G401.6 (cell line): ENCODE measurements at regions not wholly inside any gene's neighbourhood (a gene's known extent, or its start where the extent isn't known, plus 50 kb on each side); places are given as distances from the start of the nearest gene placed in this dataset.
A peak's percentile ranks its signal among the peaks of the same experiment; 100 is the strongest.
"Not testable (repeated sequence)": the region's sequence is repeated elsewhere in the genome, so short reads cannot be mapped to it uniquely, and the experiment has no call there.

Experiments
- FAIRE-seq: peaks from 2 replicates; lab custom pipeline; 2012; peaks lifted over from hg19 to GRCh38; lab: Jason Lieb, UNC

DNA sequence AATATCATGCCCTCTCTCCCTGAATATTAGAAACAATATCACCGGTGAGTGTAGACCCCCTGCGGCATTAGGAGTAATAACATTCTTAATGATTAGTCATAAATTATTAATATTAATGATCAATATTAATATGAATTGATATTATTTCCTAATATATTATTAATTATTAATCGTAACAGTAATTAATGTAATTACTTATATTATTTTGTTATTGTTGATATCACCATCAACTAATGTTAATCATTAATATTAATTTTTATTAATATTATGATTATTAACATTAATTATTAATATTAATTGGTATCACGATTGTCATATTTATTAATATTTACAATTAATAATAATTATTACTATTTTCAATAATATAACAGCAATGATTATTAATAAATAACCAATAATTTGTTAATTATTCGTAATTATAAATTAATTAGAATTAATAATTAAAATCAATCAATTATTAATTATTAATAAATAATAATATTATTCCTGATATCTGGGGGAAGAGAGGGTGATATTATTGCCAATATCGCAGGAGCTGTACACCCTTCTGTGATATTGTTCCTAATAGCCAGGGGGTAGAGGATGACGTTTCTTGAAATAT lies 528.8 kb upstream of the PCDH20 start:
- FAIRE-seq = peak; percentile 98

DNA sequence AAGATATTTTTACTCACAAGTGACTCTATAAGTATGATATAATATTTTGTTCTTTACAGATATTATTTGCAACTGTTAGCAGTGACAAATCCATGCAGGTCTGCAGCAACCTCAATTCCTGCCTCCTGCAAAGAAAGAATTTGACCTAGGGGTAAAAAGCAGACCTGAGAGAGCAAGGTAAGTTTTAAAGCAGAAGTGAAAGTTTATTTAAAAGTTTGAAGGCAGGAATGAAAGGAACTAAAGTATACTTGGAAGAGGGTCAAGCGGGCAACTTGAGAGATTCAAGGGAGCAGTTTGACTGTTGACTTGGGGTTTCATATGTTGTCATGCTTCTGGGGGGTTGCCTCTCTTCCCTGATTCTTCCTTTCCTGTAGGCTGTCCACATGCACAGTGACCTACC lies 520.1 kb upstream of the PCDH20 start:
- FAIRE-seq = no peak

- FAIRE-seq = no peak
Observed at GRCh38 chr13:61927648-61928047, 512.0 kb upstream of the PCDH20 start.

- no peak for FAIRE-seq
Observed at GRCh38 chr13:61918841-61919240, 503.2 kb upstream of the PCDH20 start.

DNA sequence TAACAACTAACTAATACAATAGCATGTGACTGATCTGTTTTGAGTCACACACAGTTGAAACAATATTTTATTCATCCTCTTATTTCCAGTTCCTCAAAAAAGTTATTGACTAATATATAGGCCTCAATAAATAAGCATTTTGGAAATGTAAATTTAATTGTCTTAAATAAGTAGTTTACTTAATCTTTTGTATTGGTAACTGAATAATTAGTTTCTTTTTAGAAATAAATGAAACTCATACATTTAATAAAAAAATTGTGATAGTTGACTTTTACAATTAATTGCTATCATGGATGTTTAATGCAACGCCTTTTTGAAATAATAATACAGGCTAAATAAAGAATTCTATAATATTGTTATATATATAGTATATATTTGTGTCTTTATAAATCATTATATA lies 500.8 kb upstream of the PCDH20 start:
- FAIRE-seq = peak; percentile 39

DNA sequence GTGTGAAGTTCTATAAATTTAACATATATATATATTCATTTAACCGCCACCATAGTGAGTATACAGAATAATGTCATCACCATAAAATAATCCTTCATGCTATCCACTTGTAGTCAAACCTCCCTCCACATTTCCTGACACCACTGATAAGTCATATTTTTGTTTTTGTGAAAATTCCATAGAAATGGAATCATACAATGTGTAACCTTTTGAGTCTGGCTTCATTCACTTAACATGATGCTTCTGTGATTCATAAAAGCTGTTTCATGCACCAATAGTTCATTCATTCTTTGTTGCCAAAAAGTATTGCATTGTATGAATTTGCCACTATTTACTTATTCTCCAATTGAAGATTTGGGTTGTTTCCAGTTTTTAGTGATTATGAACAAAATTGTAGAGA lies 497.5 kb upstream of the PCDH20 start:
- no peak for FAIRE-seq

- FAIRE-seq = no peak
Observed at GRCh38 chr13:61908906-61909615, 493.4 kb upstream of the PCDH20 start.

- peak; percentile 83 for FAIRE-seq
Observed at GRCh38 chr13:61905054-61905453, 489.4 kb upstream of the PCDH20 start.

DNA sequence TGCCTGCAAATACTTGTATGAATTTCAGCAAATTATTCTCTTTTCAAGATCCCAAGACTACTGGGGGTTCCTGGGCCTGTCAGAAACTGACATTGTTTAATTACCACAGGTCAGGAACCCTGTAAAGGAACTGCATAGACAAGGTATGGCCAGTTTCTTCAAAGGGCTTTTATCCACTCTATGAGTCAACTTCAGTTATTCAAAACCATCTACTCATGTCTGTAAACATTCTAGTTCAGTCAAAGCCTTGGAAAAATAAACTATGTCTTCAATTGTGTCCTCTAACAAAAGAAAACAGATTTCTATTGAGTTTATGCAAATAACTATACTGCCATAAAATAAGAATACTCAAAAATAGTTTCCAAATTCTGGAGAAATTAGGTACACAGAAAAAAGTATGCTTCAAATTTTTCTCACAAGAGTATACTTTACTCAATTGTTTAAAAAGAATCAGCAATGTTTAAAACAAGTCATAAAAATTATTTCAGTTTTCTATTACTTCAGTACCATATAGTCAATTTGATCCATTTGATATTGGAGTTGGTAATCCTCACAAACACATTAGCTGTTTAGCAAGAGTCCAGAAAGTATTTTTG lies 486.4 kb upstream of the PCDH20 start:
- FAIRE-seq = no peak

- no peak for FAIRE-seq
Observed at GRCh38 chr13:61900033-61900432, 484.4 kb upstream of the PCDH20 start.

DNA sequence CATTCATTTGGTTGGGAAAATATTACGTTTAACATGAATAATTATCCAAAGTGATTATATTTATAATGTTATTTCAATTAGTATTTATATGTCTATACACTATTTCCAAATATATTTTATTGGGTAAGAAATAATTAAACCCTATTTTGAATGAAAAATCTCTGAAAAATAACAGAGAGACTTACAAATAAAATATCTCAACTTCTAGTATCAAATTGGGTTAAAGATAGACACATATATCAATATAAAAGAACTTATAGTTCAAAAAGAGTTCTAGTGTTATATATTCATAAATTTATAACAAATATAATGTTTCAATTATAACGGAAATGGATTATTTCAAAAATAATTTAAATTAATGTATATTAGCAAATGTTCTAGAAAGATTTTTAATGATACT lies 482.6 kb upstream of the PCDH20 start:
- FAIRE-seq = no peak

GRCh38 chr13:61891401-61891800 lies 475.8 kb upstream of the PCDH20 start:
- no peak for FAIRE-seq

DNA sequence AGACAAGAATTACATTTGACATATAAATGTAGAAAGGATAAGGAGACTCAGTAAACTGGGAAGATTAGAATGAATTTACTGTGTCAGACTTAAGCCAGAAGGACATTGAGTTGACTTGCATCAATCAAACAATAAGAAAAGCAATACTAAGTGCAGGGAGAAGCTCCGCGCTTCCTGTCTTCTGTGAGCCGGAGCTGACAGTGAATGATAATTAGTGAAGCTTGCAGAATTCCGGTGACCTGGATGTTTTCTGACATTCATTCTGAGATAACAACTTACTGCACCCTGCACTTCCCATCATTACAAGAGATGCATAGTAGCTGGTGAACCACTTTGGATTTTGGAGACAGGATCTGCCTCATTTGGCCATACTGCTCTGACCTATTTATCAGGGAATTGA lies 469.2 kb upstream of the PCDH20 start:
- no peak for FAIRE-seq

DNA sequence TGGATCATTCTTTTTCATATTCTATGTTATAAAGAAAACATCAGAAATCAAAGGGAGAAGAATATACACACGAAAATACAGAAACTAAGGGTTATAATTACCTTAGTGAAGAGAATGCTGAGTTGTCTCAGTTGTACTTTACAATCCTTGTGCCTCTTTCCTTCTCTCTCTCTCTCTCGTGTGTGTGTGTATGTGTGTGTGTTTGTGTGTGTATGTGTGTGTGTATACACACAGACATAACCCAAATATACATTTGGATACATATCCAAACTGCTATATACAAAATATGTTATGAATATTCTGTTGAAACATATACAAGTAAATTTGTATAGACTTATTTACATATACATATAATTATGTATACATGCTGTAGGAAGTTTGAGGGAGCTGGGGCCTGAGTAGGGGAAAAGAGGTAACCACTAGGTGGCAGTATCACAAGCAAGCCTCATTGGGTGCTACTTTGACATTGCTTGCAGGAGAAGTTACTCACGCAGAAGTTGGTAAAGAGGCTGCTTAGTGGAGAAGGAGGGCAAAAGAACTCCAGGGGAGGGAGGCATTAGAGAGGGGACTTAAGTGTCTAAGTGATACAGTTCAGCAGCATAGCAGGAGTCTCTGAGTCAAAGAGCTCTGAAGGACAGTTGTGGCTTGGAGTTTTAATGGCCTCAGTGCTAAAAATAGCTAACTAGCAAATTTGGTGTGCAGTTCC lies 465.1 kb upstream of the PCDH20 start:
- FAIRE-seq = peak; percentile 82

GRCh38 chr13:61878565-61878964 lies 462.9 kb upstream of the PCDH20 start:
- FAIRE-seq = not testable (repeated sequence)

DNA sequence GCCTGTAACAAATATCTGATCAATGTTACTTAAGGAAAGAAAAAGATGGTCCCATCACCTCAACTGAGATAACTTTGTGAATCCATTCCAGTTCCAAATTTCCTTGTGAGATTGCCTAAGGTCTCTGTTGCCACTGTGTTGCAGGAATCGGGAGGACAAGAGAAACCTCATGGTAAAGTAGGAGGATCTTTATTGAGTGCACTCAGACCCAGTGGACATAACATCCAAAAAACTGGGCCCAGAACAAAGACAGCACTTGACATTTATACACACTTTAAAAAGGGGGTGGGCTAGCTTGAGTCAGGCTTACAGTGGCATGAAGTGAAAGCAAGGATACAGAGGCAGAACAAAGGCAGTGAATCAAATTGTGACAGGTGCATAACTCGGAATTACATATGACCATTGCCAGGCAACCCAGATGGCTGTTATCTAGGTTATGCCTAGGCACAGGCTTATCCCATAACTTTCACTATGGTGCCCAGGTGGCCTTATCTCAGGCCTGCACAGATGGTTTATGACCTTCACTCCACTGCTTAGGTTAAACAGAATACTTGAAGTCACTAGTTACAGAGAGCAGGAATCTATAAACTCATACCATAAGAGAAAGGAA lies 459.4 kb upstream of the PCDH20 start:
- no peak for FAIRE-seq

- FAIRE-seq = no peak
Observed at GRCh38 chr13:61873717-61874116, 458.1 kb upstream of the PCDH20 start.

- FAIRE-seq = no peak
Observed at GRCh38 chr13:61857198-61857597, 441.5 kb upstream of the PCDH20 start.

DNA sequence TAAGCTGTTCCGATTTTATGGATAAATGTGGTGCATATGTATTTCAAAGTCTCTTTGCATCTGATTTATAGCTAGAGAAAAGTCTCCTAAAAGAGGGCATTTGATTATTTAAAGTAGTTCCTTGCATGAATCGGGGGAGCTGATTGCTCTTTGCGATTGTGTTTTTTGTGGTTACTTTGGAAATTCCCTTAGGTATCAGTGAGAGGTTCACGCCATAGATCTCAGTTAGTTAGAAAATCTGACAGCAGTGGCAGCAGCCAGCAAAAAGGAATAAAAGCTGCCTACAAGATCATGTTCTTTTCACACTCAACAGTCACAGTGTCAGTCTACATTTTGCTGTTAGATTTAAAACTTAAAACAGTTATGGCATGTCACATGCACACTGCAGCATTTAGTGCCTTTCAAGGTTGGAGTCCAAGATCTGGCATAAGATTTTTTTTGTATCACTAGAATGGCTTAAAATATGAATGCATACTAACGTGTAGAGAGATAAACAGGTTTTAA lies 436.5 kb upstream of the PCDH20 start:
- no peak for FAIRE-seq

- FAIRE-seq = no peak
Observed at GRCh38 chr13:61850794-61851193, 435.1 kb upstream of the PCDH20 start.

DNA sequence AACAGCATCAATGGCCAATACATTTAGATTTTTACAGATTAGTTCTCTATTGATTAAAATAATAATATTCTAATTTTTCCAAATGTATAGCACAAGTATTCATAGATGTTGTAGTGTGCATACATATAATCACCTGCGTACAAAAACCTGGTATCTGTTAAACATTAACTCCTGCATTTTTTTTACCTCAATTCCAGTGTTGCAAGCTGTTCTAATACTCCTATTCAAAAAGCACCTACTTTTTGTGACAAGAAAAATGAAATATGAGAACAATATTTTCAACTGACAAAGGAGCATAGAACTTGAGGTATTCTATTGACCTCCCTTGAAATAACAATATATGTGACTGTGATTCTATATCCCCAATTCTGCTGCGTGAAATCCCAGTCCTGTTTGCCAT lies 422.9 kb upstream of the PCDH20 start:
- no peak for FAIRE-seq

- no peak for FAIRE-seq
Observed at GRCh38 chr13:61833228-61833627, 417.6 kb upstream of the PCDH20 start.

DNA sequence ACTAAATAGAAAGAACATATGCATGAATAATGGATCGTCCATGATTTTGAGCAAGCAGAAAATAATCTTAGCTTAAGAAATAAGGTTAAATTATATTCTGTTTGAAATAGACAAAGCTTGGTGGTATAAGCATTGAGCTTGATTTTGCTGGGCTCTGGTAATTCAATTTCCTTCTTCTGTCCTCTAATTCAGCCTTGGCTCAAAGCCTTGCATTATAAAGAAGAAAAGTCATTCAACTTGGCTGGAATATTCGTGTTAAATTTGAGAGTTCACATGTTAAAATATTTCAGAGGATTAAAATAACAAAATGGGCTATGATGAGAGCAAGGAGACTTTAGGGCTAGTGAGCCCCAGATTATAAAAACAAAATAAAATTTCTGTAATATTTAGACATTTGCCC lies 415.4 kb upstream of the PCDH20 start:
- no peak for FAIRE-seq
